ENCODE measurements at regions not wholly inside any gene's neighbourhood (a gene's known extent, or its start where the extent isn't known, plus 50 kb on each side); places are given as distances from the start of the nearest gene placed in this dataset.

DNA sequence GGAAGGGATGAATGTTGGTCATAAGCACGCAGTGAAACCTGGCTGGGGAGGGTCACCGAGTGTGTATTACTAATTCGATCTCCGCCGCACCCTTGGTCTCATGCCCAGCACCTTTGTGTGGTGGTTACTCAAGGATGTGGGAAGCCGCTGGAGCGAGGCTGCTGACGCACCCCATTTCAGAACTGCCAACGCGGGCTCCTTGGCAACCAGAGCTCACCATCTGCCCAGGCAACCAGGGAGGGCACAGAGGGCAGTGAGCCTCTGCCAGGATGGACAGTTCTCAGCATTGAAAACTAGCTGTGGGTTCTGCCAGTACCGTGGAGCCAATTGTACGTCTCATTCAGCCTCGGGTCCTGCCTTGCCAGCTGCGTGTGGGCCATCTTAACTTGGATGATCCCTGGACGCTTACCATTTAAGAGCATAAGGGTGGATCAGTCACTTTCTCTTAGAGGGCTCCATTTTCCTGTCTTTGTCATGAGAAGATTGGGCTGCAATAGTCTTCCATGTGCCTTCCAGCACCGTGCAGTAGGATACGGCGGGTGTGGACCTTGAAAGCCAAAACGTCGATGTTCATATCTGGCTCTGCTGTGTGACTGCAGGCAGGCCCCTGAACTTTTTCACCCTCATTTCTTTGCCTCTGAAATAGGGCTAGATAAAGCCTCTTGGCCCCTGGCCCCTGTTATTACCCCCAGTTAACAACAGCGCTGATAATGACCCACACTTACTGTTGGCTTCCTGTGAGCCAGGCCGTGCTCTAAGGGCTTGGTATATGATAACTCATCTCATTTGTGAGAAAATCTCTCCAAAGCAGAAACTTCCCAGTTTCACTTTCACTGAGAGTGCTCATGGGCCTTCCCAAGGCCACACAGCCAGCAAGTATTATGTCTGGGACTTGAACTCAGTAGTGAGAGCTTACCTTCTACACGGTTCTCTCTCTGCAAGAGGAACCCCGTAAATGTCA is 238.8 kb downstream of the OPA1 start:
- TF ChIP-seq, protein P1, sequence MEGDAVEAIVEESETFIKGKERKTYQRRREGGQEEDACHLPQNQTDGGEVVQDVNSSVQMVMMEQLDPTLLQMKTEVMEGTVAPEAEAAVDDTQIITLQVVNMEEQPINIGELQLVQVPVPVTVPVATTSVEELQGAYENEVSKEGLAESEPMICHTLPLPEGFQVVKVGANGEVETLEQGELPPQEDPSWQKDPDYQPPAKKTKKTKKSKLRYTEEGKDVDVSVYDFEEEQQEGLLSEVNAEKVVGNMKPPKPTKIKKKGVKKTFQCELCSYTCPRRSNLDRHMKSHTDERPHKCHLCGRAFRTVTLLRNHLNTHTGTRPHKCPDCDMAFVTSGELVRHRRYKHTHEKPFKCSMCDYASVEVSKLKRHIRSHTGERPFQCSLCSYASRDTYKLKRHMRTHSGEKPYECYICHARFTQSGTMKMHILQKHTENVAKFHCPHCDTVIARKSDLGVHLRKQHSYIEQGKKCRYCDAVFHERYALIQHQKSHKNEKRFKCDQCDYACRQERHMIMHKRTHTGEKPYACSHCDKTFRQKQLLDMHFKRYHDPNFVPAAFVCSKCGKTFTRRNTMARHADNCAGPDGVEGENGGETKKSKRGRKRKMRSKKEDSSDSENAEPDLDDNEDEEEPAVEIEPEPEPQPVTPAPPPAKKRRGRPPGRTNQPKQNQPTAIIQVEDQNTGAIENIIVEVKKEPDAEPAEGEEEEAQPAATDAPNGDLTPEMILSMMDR (IDR thresholded peaks at IDR 0.05; ENCODE audit: low read depth, low read length, poor library complexity, severe bottlenecking) = no peak
- TF ChIP-seq EZH2phosphoT487 (IDR thresholded peaks at IDR 0.05; ENCODE audit: borderline replicate concordance, low read length) = no peak
